Keratinocyte (primary cell): ENCODE measurements at regions not wholly inside any gene's neighbourhood (a gene's known extent, or its start where the extent isn't known, plus 50 kb on each side); places are given as distances from the start of the nearest gene placed in this dataset.

ENCODE experiments used
- DNase-seq: peaks from one replicate; pipeline ENCODE4 v3.0.0-alpha.2; 2011; ENCODE audit warnings: low read depth, missing footprints, low spot score
- FAIRE-seq: peaks from 2 replicates; lab custom pipeline; 2011; peaks lifted over from hg19 to GRCh38; lab: Jason Lieb, UNC
- H2AFZ ChIP-seq: 2 replicates; pipeline ENCODE4 v1.6.0; 2012; ENCODE audit warnings: low read length, control low read depth, inconsistent platforms; ENCODE audit not compliant: control insufficient read depth
- H3K27ac ChIP-seq: 2 replicates; pipeline ENCODE4 v1.5.1; 2011; ENCODE audit warnings: low read length; ENCODE audit not compliant: control insufficient read depth, insufficient read depth
- H3K27me3 ChIP-seq: 3 replicates; pipeline ENCODE4 v1.6.0; 2011; ENCODE audit warnings: low read length; ENCODE audit not compliant: control insufficient read depth, insufficient read depth; ENCODE audit errors: extremely low read depth
- H3K36me3 ChIP-seq, 2 experiments: 2 replicates in 1 of 2; 3 replicates in 1 of 2; pipeline ENCODE4 v1.5.1; 2011; ENCODE audit warnings: low read length in 2 of 2, mild to moderate bottlenecking in 1 of 2; ENCODE audit not compliant: control insufficient read depth in 2 of 2, insufficient read depth in 2 of 2; ENCODE audit errors: extremely low read depth in 1 of 2
- H3K4me1 ChIP-seq: 3 replicates; pipeline ENCODE4 v1.5.1; 2011; ENCODE audit warnings: low read length; ENCODE audit not compliant: control insufficient read depth, insufficient read depth; ENCODE audit errors: extremely low read depth
- H3K4me2 ChIP-seq: 3 replicates; pipeline ENCODE4 v1.6.0; 2011; ENCODE audit warnings: low read depth, low read length; ENCODE audit not compliant: control insufficient read depth, insufficient read depth; ENCODE audit errors: extremely low read depth
- H3K4me3 ChIP-seq, 3 experiments: fragments of 200-600 bp in 1 of 3; sonication (generic) in 1 of 3; 2 replicates in 2 of 3; 3 replicates in 1 of 3; pipeline ENCODE4 v1.5.1; 2011 to 2016; ENCODE audit warnings: low read length in 3 of 3, mild to moderate bottlenecking in 3 of 3, control low read depth in 2 of 3, inconsistent platforms in 1 of 3, low read depth in 1 of 3, mixed read lengths in 1 of 3, mixed run types in 1 of 3, moderate library complexity in 1 of 3; ENCODE audit not compliant: control insufficient read depth in 2 of 3, insufficient read depth in 2 of 3; ENCODE audit errors: extremely low read depth in 1 of 3
- H3K79me2 ChIP-seq: 2 replicates; pipeline ENCODE4 v1.6.0; 2012; ENCODE audit warnings: low read length; ENCODE audit not compliant: control insufficient read depth, insufficient read depth
- H3K9ac ChIP-seq: 3 replicates; pipeline ENCODE4 v1.6.0; 2011; ENCODE audit warnings: low read length; ENCODE audit not compliant: control insufficient read depth, insufficient read depth; ENCODE audit errors: extremely low read depth
- H3K9me1 ChIP-seq: 3 replicates; pipeline ENCODE4 v1.6.0; 2011; ENCODE audit warnings: low read length; ENCODE audit not compliant: control insufficient read depth, insufficient read depth; ENCODE audit errors: extremely low read depth
- H3K9me3 ChIP-seq: 2 replicates; pipeline ENCODE4 v1.5.1; 2012; ENCODE audit warnings: low read depth, low read length; ENCODE audit not compliant: control insufficient read depth
- H4K20me1 ChIP-seq: 3 replicates; pipeline ENCODE4 v1.6.0; 2011; ENCODE audit warnings: low read length; ENCODE audit not compliant: control insufficient read depth, insufficient read depth; ENCODE audit errors: extremely low read depth
- CTCF ChIP-seq, 3 experiments: IDR thresholded peaks in 1 of 3; conservative IDR thresholded peaks in 1 of 3; optimal IDR thresholded peaks in 1 of 3; 2 replicates in 2 of 3; 3 replicates in 1 of 3; pipeline versions ENCODE3 to v1.5.1; 2011; ENCODE audit warnings: low read length in 3 of 3, mild to moderate bottlenecking in 3 of 3, moderate library complexity in 2 of 3, control low read depth in 1 of 3, inconsistent platforms in 1 of 3; ENCODE audit not compliant: insufficient read depth in 2 of 3; ENCODE audit errors: extremely low read depth in 1 of 3
- EZH2 ChIP-seq: IDR thresholded peaks from one replicate; pipeline ENCODE4 v1.6.1; 2012; ENCODE audit warnings: inconsistent platforms, mild to moderate bottlenecking, low read length, moderate library complexity
- dilution Hi-C: fragments of 300-500 bp; cut with MboI; formaldehyde crosslinking; loops from one replicate; pipeline ENCODE4 v1.7.0; 2020; ENCODE audit warnings: low sequenced_read_pairs; ENCODE audit not compliant: extremely low pct_ligation_motif_present

DNA sequence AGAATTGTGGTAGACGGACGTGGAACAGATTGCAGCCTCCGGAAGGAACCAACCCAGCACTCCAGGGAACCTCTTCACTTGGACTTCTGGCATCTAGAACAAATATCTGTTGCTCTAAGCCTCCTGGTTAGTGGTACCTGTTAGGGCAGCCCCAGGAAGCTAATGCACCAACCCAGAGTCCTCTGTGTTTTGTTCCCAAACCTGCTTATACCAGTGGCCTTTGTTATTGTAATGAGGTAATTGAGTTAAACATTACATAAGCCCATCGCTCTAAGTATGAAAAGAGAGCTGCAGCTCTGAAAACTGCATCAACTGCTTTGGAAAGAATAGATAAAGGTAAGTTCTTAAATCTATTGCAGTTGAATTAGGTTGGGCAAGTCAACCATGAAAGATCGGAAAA, 516.7 kb downstream of the NPHP4 start:
- no peaks in the 10 kb centered on the region for H3K9me1 ChIP-seq
- no peaks in the 10 kb centered on the region for H4K20me1 ChIP-seq
- no peaks in the 10 kb centered on the region for H3K9me3 ChIP-seq
- no peak overlapping the region for H2AFZ ChIP-seq
- H3K4me1 ChIP-seq: no peaks in the 10 kb centered on the region
- H3K36me3 ChIP-seq: no peaks in the 10 kb centered on the region
- H3K27me3 ChIP-seq: no peaks in the 10 kb centered on the region
- H3K4me3 ChIP-seq: no peak overlapping the region
- dilution Hi-C loops: no loop called here
- no peak overlapping the region for H3K27ac ChIP-seq
- TF ChIP-seq EZH2 (no peak), CTCF (optimal IDR thresholded peaks at IDR 0.05 in 1 of 3, IDR thresholded peaks at IDR 0.05 in 1 of 3, conservative IDR thresholded peaks at IDR 0.05 in 1 of 3; ENCODE audit: extremely low read depth in 1 of 3, insufficient read depth in 2 of 3, low read length in 3 of 3) (no peak)
- no peaks in the 10 kb centered on the region for H3K79me2 ChIP-seq
- FAIRE-seq: no peak
- DNase-seq: no peak
- H3K9ac ChIP-seq: no peak overlapping the region
- no peak overlapping the region for H3K4me2 ChIP-seq

- dilution Hi-C loops: no loop called here
- H3K79me2 ChIP-seq: no peaks in the 10 kb centered on the region
- no peaks in the 10 kb centered on the region for H3K36me3 ChIP-seq
- no peak overlapping the region for H3K4me3 ChIP-seq
- DNase-seq (no peak), FAIRE-seq (no peak)
- TF ChIP-seq EZH2: no peak
- TF ChIP-seq CTCF (optimal IDR thresholded peaks at IDR 0.05 in 1 of 3, IDR thresholded peaks at IDR 0.05 in 1 of 3, conservative IDR thresholded peaks at IDR 0.05 in 1 of 3; ENCODE audit: extremely low read depth in 1 of 3, insufficient read depth in 2 of 3, low read length in 3 of 3): no peak
- no peak overlapping the region for H3K4me2 ChIP-seq
- no peak overlapping the region for H2AFZ ChIP-seq
- no peak overlapping the region for H3K27ac ChIP-seq
- H3K9me1 ChIP-seq: no peaks in the 10 kb centered on the region
- no peak overlapping the region for H3K9ac ChIP-seq
- no peaks in the 10 kb centered on the region for H4K20me1 ChIP-seq
- H3K9me3 ChIP-seq: no peaks in the 10 kb centered on the region
- no peaks in the 10 kb centered on the region for H3K4me1 ChIP-seq
- H3K27me3 ChIP-seq: no peaks in the 10 kb centered on the region
These were observed 519.0 kb downstream of the NPHP4 start for GRCh38 chr1:5473268-5473667.
